Coronary artery (tissue), 2 donors: ENCODE measurements at regions not wholly inside any gene's neighbourhood (a gene's known extent, or its start where the extent isn't known, plus 50 kb on each side); places are given as distances from the start of the nearest gene placed in this dataset.

ENCODE experiments used
- DNase-seq: peaks from one replicate; pipeline ENCODE4 v3.0.0-alpha.2; 2017; ENCODE audit warnings: low spot score
- H3K27ac ChIP-seq, 2 donors: fragments of 200-600 bp; sonication (generic); one replicate each; pipeline ENCODE4 v1.5.1; 2016 to 2019
- H3K4me3 ChIP-seq: fragments of 200-600 bp; sonication (generic); 2 replicates; pipeline ENCODE4 v1.5.1; 2016; ENCODE audit warnings: mild to moderate bottlenecking, moderate library complexity
- CTCF ChIP-seq: fragments of 200-600 bp; sonication (generic); IDR thresholded peaks from one replicate; pipeline ENCODE4 v1.5.1; 2019; ENCODE audit warnings: antibody characterized with exemption

GRCh38 chr14:89618330-89618708, 201.3 kb upstream of the FOXN3 start:
- H3K27ac ChIP-seq = peak overlapping the region; percentile 59 to 74
- no peak for DNase-seq
- TF ChIP-seq CTCF = no peak
- H3K4me3 ChIP-seq = peak overlapping the region; percentile 91

- Histone ChIP-seq H3K27ac (peak overlapping the region; percentile 59 to 74), H3K4me3 (peak overlapping the region; percentile 91)
- TF ChIP-seq CTCF = no peak
- no peak for DNase-seq
These were observed 200.7 kb upstream of the FOXN3 start for GRCh38 chr14:89617481-89618329.

- no peak for DNase-seq
- H3K4me3 ChIP-seq = peak overlapping the region; percentile 91
- peak overlapping the region; percentile 59 to 74 for H3K27ac ChIP-seq
- no peak for TF ChIP-seq CTCF
These were observed 199.9 kb upstream of the FOXN3 start for GRCh38 chr14:89616852-89617341.

- TF ChIP-seq CTCF = no peak
- Histone ChIP-seq H3K4me3 (peak overlapping the region; percentile 12), H3K27ac (peak overlapping the region in 1 of 2 donors; percentile 24)
- DNase-seq = no peak
These were observed 199.4 kb upstream of the FOXN3 start for GRCh38 chr14:89616425-89616824.

- TF ChIP-seq CTCF = no peak
- H3K27ac ChIP-seq = no peak overlapping the region
- H3K4me3 ChIP-seq = no peak overlapping the region
- DNase-seq = no peak
These were observed 198.4 kb upstream of the FOXN3 start for GRCh38 chr14:89615421-89615820.

GRCh38 chr14:89614009-89614691, 197.1 kb upstream of the FOXN3 start:
- no peak for TF ChIP-seq CTCF
- no peak overlapping the region for H3K4me3 ChIP-seq
- no peak for DNase-seq
- H3K27ac ChIP-seq = no peak overlapping the region
